Ovary (tissue), 3 donors: ENCODE measurements at regions not wholly inside any gene's neighbourhood (a gene's known extent, or its start where the extent isn't known, plus 50 kb on each side); places are given as distances from the start of the nearest gene placed in this dataset.

ENCODE experiments used
- POLR2A ChIP-seq: fragments of 450-650 bp; IDR thresholded peaks from one replicate; pipeline ENCODE4 v1.6.1; 2017; ENCODE audit warnings: antibody characterized with exemption, mild to moderate bottlenecking, moderate library complexity
- TF ChIP-seq, protein P1 (sequence below), 3 donors: fragments of 450-650 bp in 2 of 3; fragments of 200-600 bp in 1 of 3; IDR thresholded peaks; one replicate each; pipeline versions ENCODE4 v1.5.1 to v1.8.0; 2016 to 2022; ENCODE audit warnings: antibody characterized with exemption in 3 of 3, mild to moderate bottlenecking in 1 of 3
- donor health status: DM: no; HTN: no; CAD: no.

- TF ChIP-seq POLR2A: no peak
- TF ChIP-seq, protein P1, sequence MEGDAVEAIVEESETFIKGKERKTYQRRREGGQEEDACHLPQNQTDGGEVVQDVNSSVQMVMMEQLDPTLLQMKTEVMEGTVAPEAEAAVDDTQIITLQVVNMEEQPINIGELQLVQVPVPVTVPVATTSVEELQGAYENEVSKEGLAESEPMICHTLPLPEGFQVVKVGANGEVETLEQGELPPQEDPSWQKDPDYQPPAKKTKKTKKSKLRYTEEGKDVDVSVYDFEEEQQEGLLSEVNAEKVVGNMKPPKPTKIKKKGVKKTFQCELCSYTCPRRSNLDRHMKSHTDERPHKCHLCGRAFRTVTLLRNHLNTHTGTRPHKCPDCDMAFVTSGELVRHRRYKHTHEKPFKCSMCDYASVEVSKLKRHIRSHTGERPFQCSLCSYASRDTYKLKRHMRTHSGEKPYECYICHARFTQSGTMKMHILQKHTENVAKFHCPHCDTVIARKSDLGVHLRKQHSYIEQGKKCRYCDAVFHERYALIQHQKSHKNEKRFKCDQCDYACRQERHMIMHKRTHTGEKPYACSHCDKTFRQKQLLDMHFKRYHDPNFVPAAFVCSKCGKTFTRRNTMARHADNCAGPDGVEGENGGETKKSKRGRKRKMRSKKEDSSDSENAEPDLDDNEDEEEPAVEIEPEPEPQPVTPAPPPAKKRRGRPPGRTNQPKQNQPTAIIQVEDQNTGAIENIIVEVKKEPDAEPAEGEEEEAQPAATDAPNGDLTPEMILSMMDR (IDR thresholded peaks at IDR 0.05): no peak
These were observed 429.4 kb upstream of the PROK2 start for GRCh38 chr3:72214066-72214951.
